Stimulated activated CD4-positive, alpha-beta T cell treated with anti-CD3 and anti-CD28 coated beads, TNF-alpha, amount 100 ng/mL, for 1 hour (primary cell): ENCODE measurements at regions not wholly inside any gene's neighbourhood (a gene's known extent, or its start where the extent isn't known, plus 50 kb on each side); places are given as distances from the start of the nearest gene placed in this dataset.

Experiments used
- DNase-seq, 3 donors: peaks; one replicate each; pipeline ENCODE4 v3.0.0-alpha.2; 2020; ENCODE audit warnings: low read depth in 3 of 3, low spot score in 1 of 3

- DNase-seq: no peak
Observed at GRCh38 chr5:166942948-166943347, 1348.5 kb upstream of the WWC1 start.

DNA sequence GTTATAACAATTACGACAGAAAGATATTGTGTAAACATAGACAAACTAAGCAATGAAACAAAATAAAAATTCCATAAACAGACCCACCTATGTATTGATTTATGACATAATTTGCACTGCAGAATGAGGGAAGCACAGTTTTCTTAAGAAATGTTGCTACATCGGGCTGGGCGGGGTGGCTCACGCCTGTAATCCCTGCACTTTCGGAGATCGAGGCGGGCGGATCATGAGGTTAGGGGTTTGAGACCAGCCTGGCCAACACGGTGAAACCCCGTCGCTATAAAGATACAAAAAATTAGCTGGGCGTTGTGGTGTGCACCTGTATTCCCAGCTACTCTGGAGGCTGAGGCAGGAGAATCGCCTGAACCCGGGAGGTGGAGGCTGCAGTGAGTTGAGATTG, 1344.4 kb upstream of the WWC1 start:
- DNase-seq: no peak

GRCh38 chr5:166948679-166949078, 1342.8 kb upstream of the WWC1 start:
- DNase-seq: no peak

DNA sequence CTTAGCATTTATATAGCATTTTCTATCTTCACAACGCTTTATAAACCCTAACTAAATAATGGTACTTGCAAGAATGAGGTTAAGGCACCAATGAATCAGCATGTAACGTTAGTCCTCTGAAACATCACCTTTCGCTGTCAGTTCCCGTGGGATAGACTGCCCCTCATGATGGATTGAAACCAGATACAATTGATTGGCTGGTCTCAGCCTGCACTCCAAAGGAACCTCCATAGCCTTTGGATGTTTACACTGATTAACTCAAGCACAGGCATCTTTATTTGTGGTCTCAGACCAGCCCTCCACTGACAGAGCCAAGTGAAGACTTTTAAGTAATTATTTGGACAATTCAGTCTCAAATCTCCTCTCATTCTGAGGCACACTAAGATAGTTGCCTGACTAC, 1339.4 kb upstream of the WWC1 start:
- DNase-seq: no peak

GRCh38 chr5:166957782-166958181, 1333.7 kb upstream of the WWC1 start:
- no peak for DNase-seq

DNA sequence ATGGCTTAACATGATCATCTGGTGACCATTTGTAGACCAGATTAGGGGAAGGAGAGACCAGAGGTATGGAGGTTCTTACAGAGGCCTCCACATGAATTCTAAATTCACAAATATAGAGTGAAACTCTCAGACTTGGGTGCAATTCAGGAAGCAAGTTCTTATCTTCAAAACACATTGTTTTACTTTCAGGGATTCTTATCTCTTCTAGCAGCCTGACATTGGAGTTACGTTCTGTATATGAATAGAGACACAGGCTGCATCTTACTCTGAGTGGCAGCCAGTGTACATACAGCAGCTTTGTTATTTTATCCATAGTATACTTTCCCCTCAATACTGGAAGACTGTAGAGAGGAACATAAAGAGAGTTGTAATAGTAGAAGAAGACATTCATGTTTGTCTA, 1331.7 kb upstream of the WWC1 start:
- no peak for DNase-seq

GRCh38 chr5:166961028-166961427, 1330.4 kb upstream of the WWC1 start:
- DNase-seq: no peak

DNA sequence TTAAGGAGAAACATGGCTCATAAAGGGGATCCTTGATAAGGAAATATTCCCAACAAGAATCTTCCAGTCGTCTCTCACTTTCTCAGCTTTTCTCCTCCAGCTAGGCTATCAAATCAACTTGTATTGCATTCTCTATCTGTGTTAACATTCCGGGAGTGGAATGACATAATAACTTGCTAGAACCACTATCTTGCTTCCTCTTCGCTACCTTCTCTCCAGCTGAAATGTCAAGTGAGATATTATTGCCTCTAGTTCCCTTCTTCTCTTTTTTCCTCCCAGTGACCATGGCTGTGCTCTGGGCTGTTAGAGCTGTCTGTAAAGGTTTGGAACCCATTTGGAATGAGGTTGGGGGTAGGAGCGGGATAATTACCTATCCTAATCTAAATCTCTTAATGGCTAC, 1329.5 kb upstream of the WWC1 start:
- no peak for DNase-seq

- no peak for DNase-seq
Observed at GRCh38 chr5:166962461-166962860, 1329.0 kb upstream of the WWC1 start.

DNA sequence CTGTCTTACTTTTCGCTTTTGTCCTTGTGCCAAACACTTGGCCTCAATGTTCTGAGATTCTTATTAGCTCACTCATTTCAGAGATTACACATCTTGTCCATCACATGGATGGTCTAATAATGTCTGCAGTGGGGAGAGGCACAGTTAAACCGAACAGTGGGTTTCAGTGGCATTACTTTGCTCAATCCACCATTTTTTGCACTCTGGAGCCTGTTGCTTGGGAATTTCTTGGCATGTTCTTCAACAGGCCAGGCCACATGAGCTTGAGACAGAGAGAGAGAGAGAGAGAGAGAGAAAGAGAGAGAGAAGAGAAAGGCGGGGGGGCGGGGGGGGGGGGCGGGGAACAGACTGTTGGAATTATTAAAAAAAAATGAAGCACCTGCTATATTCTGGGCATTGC, 1327.8 kb upstream of the WWC1 start:
- DNase-seq: no peak

DNA sequence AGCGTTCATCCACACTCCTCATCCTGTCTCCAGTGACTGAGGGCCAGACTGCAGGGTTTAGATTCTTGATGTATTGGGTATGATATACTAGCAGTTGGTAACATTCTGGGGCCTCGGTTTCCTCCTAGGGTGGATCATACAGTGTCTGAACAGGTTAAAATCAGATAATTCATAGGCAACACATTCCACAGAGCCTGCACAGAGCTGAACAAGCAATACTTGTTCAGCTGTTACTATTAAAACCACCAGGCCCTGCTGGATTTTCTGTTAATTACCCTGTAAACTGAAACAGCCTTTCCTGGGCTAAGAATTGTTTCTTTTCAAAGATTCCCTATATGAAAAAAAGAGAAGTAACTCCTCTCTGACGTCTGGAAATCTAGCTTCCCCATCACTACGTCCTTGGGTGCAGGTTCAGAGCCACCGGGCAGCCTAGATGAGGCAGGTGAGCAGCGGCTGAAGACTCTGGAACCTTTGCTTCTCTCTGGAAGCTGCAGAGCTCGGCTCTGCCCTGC, 1313.5 kb upstream of the WWC1 start:
- no peak for DNase-seq

DNA sequence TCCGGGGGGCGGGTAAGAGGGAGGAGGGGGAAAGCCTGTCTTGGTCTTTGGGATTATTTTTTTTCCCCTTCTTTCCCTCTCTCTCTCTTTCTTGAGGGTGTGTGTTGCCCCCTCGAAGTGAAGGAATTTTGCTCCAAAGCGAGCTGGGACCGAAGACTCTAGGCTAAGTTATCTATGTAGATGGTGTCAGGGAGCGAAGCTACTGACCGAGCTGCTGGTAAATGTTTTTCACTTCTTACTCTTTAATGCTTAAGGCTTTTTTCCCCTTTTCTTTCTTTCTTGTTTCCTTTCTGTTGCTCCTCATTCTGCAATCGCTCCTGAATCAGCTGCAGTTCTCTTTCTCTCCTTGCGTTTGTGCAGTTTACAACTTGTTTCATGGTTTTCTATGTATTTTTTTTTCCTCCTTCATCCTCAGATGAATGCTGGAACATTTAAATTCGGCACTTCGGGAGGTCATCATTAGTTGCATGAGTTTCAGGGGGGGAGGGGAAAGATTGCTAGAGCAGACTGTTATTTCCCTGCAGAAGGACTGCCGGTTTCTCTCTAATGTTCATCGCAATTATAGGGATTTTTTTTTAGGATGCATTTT, 1312.0 kb upstream of the WWC1 start:
- DNase-seq: no peak

GRCh38 chr5:166980666-166981065, 1310.8 kb upstream of the WWC1 start:
- no peak for DNase-seq

GRCh38 chr5:166982226-166982625, 1309.2 kb upstream of the WWC1 start:
- no peak for DNase-seq

- no peak for DNase-seq
Observed at GRCh38 chr5:166991601-166992000, 1299.8 kb upstream of the WWC1 start.

DNA sequence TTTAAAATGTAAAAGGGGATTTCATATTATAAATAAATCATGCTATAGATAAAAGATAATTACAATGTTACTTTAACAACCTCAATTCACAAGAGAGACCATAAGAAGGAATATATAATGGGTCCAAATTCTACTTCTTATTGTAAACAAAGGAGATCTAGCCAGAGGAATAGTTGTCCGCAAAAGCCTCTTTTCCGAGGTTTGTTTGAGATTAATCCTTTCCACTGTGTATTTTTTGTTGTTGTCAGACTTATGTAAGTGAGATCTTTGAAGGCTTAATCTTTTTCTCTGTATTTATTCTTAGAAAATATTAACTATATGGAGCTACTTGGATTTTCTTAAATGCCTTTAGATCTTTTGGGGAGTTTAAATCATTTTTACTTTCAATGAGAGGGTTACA, 1299.3 kb upstream of the WWC1 start:
- DNase-seq: no peak

- no peak for DNase-seq
Observed at GRCh38 chr5:166992874-166993722, 1298.3 kb upstream of the WWC1 start.

DNA sequence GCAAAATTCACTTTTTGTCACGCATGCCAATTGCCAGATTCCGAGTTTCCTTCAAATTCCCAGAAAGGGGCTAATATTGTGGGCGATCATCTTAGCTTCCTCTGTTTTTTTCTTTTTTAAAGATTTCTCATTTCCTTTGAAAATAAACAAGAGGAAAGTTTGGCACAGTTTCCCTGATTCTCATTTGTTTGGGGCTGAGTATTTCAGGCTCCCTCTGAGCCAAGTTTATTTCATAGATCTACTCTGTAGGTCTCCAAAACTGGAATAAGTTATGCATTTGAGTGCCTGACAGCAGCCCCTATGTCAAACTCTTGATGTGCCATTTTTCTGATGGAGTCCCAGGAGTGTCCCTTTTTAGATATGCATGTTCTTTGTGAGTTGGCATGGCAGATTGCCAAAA, 1297.2 kb upstream of the WWC1 start:
- no peak for DNase-seq

- no peak for DNase-seq
Observed at GRCh38 chr5:167001246-167001645, 1290.2 kb upstream of the WWC1 start.

DNA sequence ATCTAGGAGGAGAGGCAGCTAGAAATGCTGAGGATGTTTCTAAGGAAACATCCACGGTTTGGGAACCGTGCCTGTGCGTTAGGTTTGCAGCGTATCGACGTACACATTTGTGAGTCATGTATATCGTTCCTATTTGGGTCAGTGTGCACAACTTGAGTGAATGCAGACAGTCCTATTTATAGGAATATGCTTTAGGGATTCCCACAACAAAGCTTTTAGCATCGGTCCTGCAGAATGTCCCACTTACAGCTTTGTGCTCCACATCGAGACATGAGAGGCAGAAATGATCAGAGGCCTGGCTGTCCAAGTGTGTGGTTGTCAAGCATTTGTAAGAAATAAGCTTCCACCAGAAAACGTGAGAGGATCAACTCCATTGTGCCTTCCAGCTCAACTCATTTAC, 1282.7 kb upstream of the WWC1 start:
- DNase-seq: no peak

DNA sequence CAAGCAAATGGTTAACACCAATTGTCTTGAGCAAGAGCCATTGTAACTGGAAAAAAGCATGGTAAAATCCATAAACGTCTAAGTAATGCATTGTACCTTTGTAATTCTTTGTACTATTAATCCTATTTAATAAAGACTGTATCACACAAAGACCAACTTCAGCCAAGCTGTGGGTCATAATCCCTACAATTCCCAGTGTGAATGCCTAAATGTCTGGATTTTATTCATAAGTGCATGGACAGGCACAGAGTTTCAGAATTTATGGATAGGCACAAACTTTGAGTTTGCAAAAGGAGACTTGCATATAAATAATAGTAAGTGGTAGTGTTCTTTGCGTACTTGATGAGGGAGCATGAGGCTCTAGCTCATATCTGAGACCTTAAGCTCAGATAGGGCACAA, 1280.2 kb upstream of the WWC1 start:
- DNase-seq: no peak

- no peak for DNase-seq
Observed at GRCh38 chr5:167012123-167013034, 1279.1 kb upstream of the WWC1 start.
